H1 (cell line): ENCODE measurements at regions not wholly inside any gene's neighbourhood (a gene's known extent, or its start where the extent isn't known, plus 50 kb on each side); places are given as distances from the start of the nearest gene placed in this dataset.
A peak's percentile ranks its signal among the peaks of the same experiment; 100 is the strongest.

Source experiments
- CTCF ChIA-PET: fragments of 300-600 bp; sonication (Branson Sonifier 250); formaldehyde crosslinking; loops from one replicate; lab custom pipeline; 2021; ENCODE audit not compliant: partially characterized antibody; lab: Charles Lee
- POLR2A ChIA-PET: fragments of 300-600 bp; sonication (Branson Sonifier 250); formaldehyde crosslinking; loops from one replicate; lab custom pipeline; 2021; ENCODE audit warnings: inconsistent platforms; ENCODE audit not compliant: partially characterized antibody; lab: Charles Lee
- DNase-seq, 2 experiments: peaks; one replicate each; pipeline versions ENCODE4 v3.0.0 to v3.0.0-alpha.2; 2010 to 2022; ENCODE audit warnings: low spot score in 2 of 2, low read depth in 1 of 2, mixed read lengths in 1 of 2
- FAIRE-seq: peaks from 2 replicates; lab custom pipeline; 2011; peaks lifted over from hg19 to GRCh38; lab: Jason Lieb, UNC
- H2AFZ ChIP-seq: 2 replicates; pipeline ENCODE4 v1.8.1; 2012; ENCODE audit warnings: low read length, inconsistent platforms
- H2AK5ac ChIP-seq: 2 replicates; pipeline ENCODE4 v1.6.1; 2013; ENCODE audit warnings: low read depth, low read length
- H2BK120ac ChIP-seq: replicated peaks from 2 replicates; pipeline ENCODE3; 2013; ENCODE audit warnings: low read depth, low read length, inconsistent platforms
- H2BK12ac ChIP-seq: 2 replicates; pipeline ENCODE4 v1.6.1; 2013; ENCODE audit warnings: low read depth, low read length
- H2BK15ac ChIP-seq: 2 replicates; pipeline ENCODE4 v1.6.1; 2013; ENCODE audit warnings: low read length
- H2BK20ac ChIP-seq: 2 replicates; pipeline ENCODE4 v1.6.1; 2013; ENCODE audit warnings: low read length
- H2BK5ac ChIP-seq: 2 replicates; pipeline ENCODE4 v1.6.1; 2013; ENCODE audit warnings: low read depth, low read length
- H3K14ac ChIP-seq: 2 replicates; pipeline ENCODE4 v1.6.1; 2013; ENCODE audit warnings: inconsistent platforms; ENCODE audit not compliant: insufficient read length
- H3K18ac ChIP-seq: 2 replicates; pipeline ENCODE4 v1.6.1; 2013; ENCODE audit warnings: low read length; ENCODE audit errors: extremely low read depth
- H3K23ac ChIP-seq: 2 replicates; pipeline ENCODE4 v1.6.1; 2013; ENCODE audit warnings: inconsistent platforms; ENCODE audit not compliant: insufficient read length
- H3K23me2 ChIP-seq: 2 replicates; pipeline ENCODE4 v1.6.1; 2013; ENCODE audit warnings: low read depth, low read length
- H3K27ac ChIP-seq: 2 replicates; pipeline ENCODE4 v1.6.1; 2011; ENCODE audit warnings: low read depth, low read length, inconsistent platforms
- H3K27me3 ChIP-seq, 4 experiments: replicated peaks in 1 of 4; 1 replicate in 1 of 4; 2 replicates in 3 of 4; pipeline versions ENCODE4 v1.6.1 to v1.8.1; 2011 to 2013; ENCODE audit warnings: low read length in 3 of 4, mild to moderate bottlenecking in 3 of 4, inconsistent platforms in 2 of 4, mixed read lengths in 2 of 4, moderate library complexity in 1 of 4; ENCODE audit not compliant: control insufficient read depth in 3 of 4, insufficient read depth in 3 of 4; ENCODE audit errors: extremely low read depth in 1 of 4
- H3K36me3 ChIP-seq, 4 experiments: 2 replicates each; pipeline versions ENCODE4 v1.6.1 to v1.8.1; 2011 to 2013; ENCODE audit warnings: mild to moderate bottlenecking in 4 of 4, low read length in 3 of 4, moderate library complexity in 2 of 4, control low read depth in 1 of 4, inconsistent platforms in 1 of 4; ENCODE audit not compliant: insufficient read depth in 4 of 4, control insufficient read depth in 2 of 4
- H3K4ac ChIP-seq: replicated peaks from 2 replicates; pipeline ENCODE3; 2013; ENCODE audit warnings: low read length, low read depth, mixed read lengths, inconsistent platforms; ENCODE audit not compliant: insufficient read length
- H3K4me1 ChIP-seq, 4 experiments: replicated peaks in 1 of 4; 1 replicate in 1 of 4; 2 replicates in 3 of 4; pipeline versions ENCODE4 v1.6.1 to v1.8.1; 2011 to 2013; ENCODE audit warnings: low read length in 3 of 4, inconsistent platforms in 2 of 4, mixed read lengths in 1 of 4; ENCODE audit not compliant: insufficient read depth in 4 of 4, control insufficient read depth in 3 of 4
- H3K4me2 ChIP-seq, 2 experiments: 2 replicates each; pipeline versions ENCODE4 v1.6.1 to v1.8.1; 2011 to 2013; ENCODE audit warnings: low read depth in 2 of 2, low read length in 2 of 2, control low read depth in 1 of 2, inconsistent platforms in 1 of 2, mild to moderate bottlenecking in 1 of 2; ENCODE audit not compliant: insufficient read depth in 1 of 2
- H3K4me3 ChIP-seq, 4 experiments: fragments of 200-600, 300-600 bp in 1 of 4; sonication (generic), shearing (Covaris generic), sonication (Bioruptor Twin) in 1 of 4; 2 replicates each; pipeline versions ENCODE4 v1.5.1 to v1.8.1; 2011 to 2016; ENCODE audit warnings: low read length in 4 of 4, low read depth in 3 of 4, control low read depth in 2 of 4, inconsistent platforms in 2 of 4, mild to moderate bottlenecking in 2 of 4, mixed read lengths in 1 of 4, moderate library complexity in 1 of 4; ENCODE audit not compliant: insufficient read depth in 2 of 4; ENCODE audit errors: extremely low read depth in 1 of 4
- H3K56ac ChIP-seq: replicated peaks from 2 replicates; pipeline ENCODE3; 2013; ENCODE audit warnings: low read depth, mild to moderate bottlenecking, mixed read lengths, low read length, inconsistent platforms; ENCODE audit not compliant: insufficient read length
- H3K79me1 ChIP-seq: 2 replicates; pipeline ENCODE4 v1.6.1; 2013; ENCODE audit warnings: low read depth, low read length, control low read depth
- H3K79me2 ChIP-seq, 2 experiments: 2 replicates each; pipeline versions ENCODE4 v1.6.1 to v1.8.1; 2012 to 2013; ENCODE audit warnings: low read length in 2 of 2, mild to moderate bottlenecking in 2 of 2, inconsistent platforms in 1 of 2; ENCODE audit not compliant: insufficient read depth in 2 of 2, control insufficient read depth in 1 of 2
- H3K9ac ChIP-seq, 4 experiments: replicated peaks in 1 of 4; 1 replicate in 1 of 4; 2 replicates in 3 of 4; pipeline versions ENCODE4 v1.6.1 to v1.8.1; 2011 to 2013; ENCODE audit warnings: low read depth in 3 of 4, low read length in 3 of 4, control low read depth in 2 of 4, mild to moderate bottlenecking in 2 of 4, moderate library complexity in 2 of 4, inconsistent platforms in 1 of 4; ENCODE audit errors: extremely low read depth in 1 of 4
- H3K9me3 ChIP-seq, 2 experiments: 2 replicates each; pipeline versions ENCODE4 v1.6.1 to v1.8.1; 2012 to 2013; ENCODE audit warnings: mild to moderate bottlenecking in 2 of 2, moderate library complexity in 2 of 2, control low read depth in 1 of 2, inconsistent platforms in 1 of 2, low read depth in 1 of 2, low read length in 1 of 2, mixed read lengths in 1 of 2; ENCODE audit not compliant: insufficient read depth in 2 of 2
- H4K20me1 ChIP-seq, 2 experiments: replicated peaks in 1 of 2; 2 replicates each; pipeline versions ENCODE3 to v1.8.1; 2011 to 2013; ENCODE audit warnings: inconsistent platforms in 2 of 2, low read length in 2 of 2, mild to moderate bottlenecking in 1 of 2; ENCODE audit not compliant: insufficient read depth in 2 of 2, control insufficient read depth in 1 of 2
- H4K5ac ChIP-seq: 2 replicates; pipeline ENCODE4 v1.6.1; 2013; ENCODE audit warnings: low read length, low read depth, mixed read lengths, inconsistent platforms; ENCODE audit not compliant: insufficient read length
- H4K8ac ChIP-seq: 2 replicates; pipeline ENCODE4 v1.8.0; 2013; ENCODE audit warnings: mild to moderate bottlenecking, moderate library complexity, low read length, inconsistent platforms; ENCODE audit not compliant: insufficient read depth; ENCODE audit errors: extremely low read depth
- H4K91ac ChIP-seq: replicated peaks from 2 replicates; pipeline ENCODE3; 2013; ENCODE audit warnings: low read length, mixed read lengths, inconsistent platforms; ENCODE audit not compliant: insufficient read length
- BACH1 ChIP-seq: IDR thresholded peaks from 2 replicates; pipeline ENCODE4 v1.6.1; 2012; ENCODE audit warnings: low read length, improper control_type of control experiment
- CREB1 ChIP-seq: IDR thresholded peaks from 2 replicates; pipeline ENCODE4 v1.6.1; 2012; ENCODE audit warnings: inconsistent platforms
- CTBP2 ChIP-seq: IDR thresholded peaks from 2 replicates; pipeline ENCODE4 v1.7.0; 2011; ENCODE audit warnings: borderline replicate concordance, mild to moderate bottlenecking, moderate library complexity, mixed read lengths, low read length; ENCODE audit not compliant: insufficient read depth, insufficient read length
- FOSL1 ChIP-seq: IDR thresholded peaks from 2 replicates; pipeline ENCODE4 v1.6.1; 2011; ENCODE audit warnings: mild to moderate bottlenecking, low read depth, low read length, moderate library complexity; ENCODE audit not compliant: insufficient read depth
- GABPA ChIP-seq: IDR thresholded peaks from 2 replicates; pipeline ENCODE4 v1.6.1; 2011; ENCODE audit warnings: mild to moderate bottlenecking, low read length, moderate library complexity, borderline replicate concordance; ENCODE audit not compliant: insufficient read depth
- GTF2F1 ChIP-seq: IDR thresholded peaks from 2 replicates; pipeline ENCODE4 v1.6.1; 2012; ENCODE audit warnings: low read depth, low read length, improper control_type of control experiment, borderline replicate concordance
- KDM4A ChIP-seq: IDR thresholded peaks from one replicate; pipeline ENCODE4 v1.7.1; 2012; ENCODE audit warnings: low read depth, mild to moderate bottlenecking, moderate library complexity, low read length, inconsistent platforms; ENCODE audit not compliant: severe bottlenecking
- MAFK ChIP-seq: IDR thresholded peaks from 2 replicates; pipeline ENCODE4 v1.6.1; 2012; ENCODE audit warnings: low read depth, mild to moderate bottlenecking, improper control_type of control experiment, low read length
- NANOG ChIP-seq: IDR thresholded peaks from 2 replicates; pipeline ENCODE4 v1.6.1; 2011; ENCODE audit warnings: low read length, low read depth, mild to moderate bottlenecking, inconsistent platforms; ENCODE audit not compliant: insufficient read depth, poor library complexity, severe bottlenecking
- POU5F1 ChIP-seq: IDR thresholded peaks from 2 replicates; pipeline ENCODE4 v1.6.1; 2011; ENCODE audit warnings: low read depth, mild to moderate bottlenecking, low read length, moderate library complexity
- RBBP5 ChIP-seq: IDR thresholded peaks from 2 replicates; pipeline ENCODE4 v1.7.1; 2012; ENCODE audit warnings: low read depth, mild to moderate bottlenecking, inconsistent platforms, low read length, moderate library complexity, borderline replicate concordance
- RFX5 ChIP-seq: IDR thresholded peaks from 2 replicates; pipeline ENCODE4 v1.6.1; 2011; ENCODE audit warnings: low read depth, low read length, improper control_type of control experiment, borderline replicate concordance
- TAF1 ChIP-seq: IDR thresholded peaks from 2 replicates; pipeline ENCODE4 v1.6.1; 2011; ENCODE audit warnings: mild to moderate bottlenecking, low read depth, low read length
- TAF7 ChIP-seq: optimal IDR thresholded peaks from 2 replicates; pipeline ENCODE3; 2011; ENCODE audit warnings: low read depth, mild to moderate bottlenecking, inconsistent platforms, low read length, moderate library complexity, borderline replicate concordance
- WGBS, 2 experiments: shearing (Covaris generic) in 1 of 2; methylation state at CpG; one replicate each; pipeline versions ENCODE4 v1.1.6 to v1.1.7; 2013 to 2015; ENCODE audit warnings: low lambda C conversion rate in 2 of 2, mixed read lengths in 2 of 2, inconsistent platforms in 1 of 2, low coverage in 1 of 2, missing lambda C conversion rate in 1 of 2; ENCODE audit not compliant: insufficient replicate concordance in 2 of 2, insufficient coverage in 1 of 2, insufficient read length in 1 of 2; ENCODE audit errors: extremely low coverage in 1 of 2, missing lambda C conversion rate in 1 of 2; 5-methylcytosine and 5-hydroxymethylcytosine counted together
- TF ChIP-seq, protein P1 (sequence below): IDR thresholded peaks from 2 replicates; pipeline ENCODE4 v1.6.1; 2012; ENCODE audit warnings: inconsistent platforms

DNA sequence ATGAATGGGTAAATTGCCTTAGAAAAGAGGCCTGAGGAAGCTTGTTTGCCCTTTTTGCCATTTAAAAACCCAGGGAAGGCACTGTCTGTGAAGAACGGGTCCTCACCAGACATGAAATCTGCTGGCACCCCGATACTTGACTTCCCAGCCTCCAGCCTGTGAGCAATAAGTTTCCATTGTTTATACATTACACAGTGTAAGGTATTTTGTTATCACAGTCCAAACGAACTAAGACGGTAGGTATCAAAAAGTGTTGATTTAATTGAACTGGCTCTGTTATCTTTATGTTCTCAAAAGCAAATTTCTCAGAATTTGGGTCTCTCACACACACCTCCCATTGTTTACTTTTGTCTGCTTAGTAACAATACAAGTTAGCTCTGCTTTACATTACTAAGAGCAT lies 181.1 kb upstream of the MARCKS start:
- Histone ChIP-seq H3K56ac (no peak overlapping the region), H3K4me1 (peaks cover 3 to 22% (median 18%) of the 10 kb centered on the region in 4 experiments; a peak in 5 of 7 replicates), H4K91ac (no peak overlapping the region), H3K23me2 (no peaks in the 10 kb centered on the region), H3K9ac (no peak overlapping the region), H4K5ac (no peak overlapping the region), H2BK20ac (no peak overlapping the region), H2BK5ac (no peak overlapping the region), H3K36me3 (no peaks in the 10 kb centered on the region), H3K9me3 (no peaks in the 10 kb centered on the region), H3K27ac (no peak overlapping the region), H3K79me1 (no peaks in the 10 kb centered on the region), H3K4ac (no peak overlapping the region), H2BK12ac (no peak overlapping the region), H3K79me2 (no peaks in the 10 kb centered on the region), H2BK15ac (no peak overlapping the region), H4K8ac (no peak overlapping the region), H3K27me3 (no peaks in the 10 kb centered on the region), H3K14ac (no peak overlapping the region), H2BK120ac (no peak overlapping the region), H3K18ac (no peak overlapping the region), H3K4me2 (no peak overlapping the region), H3K23ac (no peak overlapping the region), H2AFZ (0 out of 2 replicates have a peak overlapping the region, but pooled peaks have one; percentile 21), H4K20me1 (no peaks in the 10 kb centered on the region), H3K4me3 (no peak overlapping the region), H2AK5ac (no peak overlapping the region)
- FAIRE-seq (no peak), DNase-seq (no peak)
- CTCF ChIA-PET: interaction anchor here (0.6 kb wide), 2 partner anchors 114 to 146 kb away, joined by 3 read pairs; no protein-coding TSS in a partner anchor
- WGBS, 2 experiments: 91% methylated on average over 4 of the region's 4 CpGs; no CpG with 5 or more reads in 1 of the 2 experiments
- POLR2A ChIA-PET: no interaction called here
- TF ChIP-seq RBBP5 (no peak), FOSL1 (no peak), GTF2F1 (no peak), TAF1 (no peak), BACH1 (no peak), NANOG (no peak), KDM4A (no peak), POU5F1 (no peak), CTBP2 (no peak), RFX5 (no peak), MAFK (no peak), TAF7 (no peak), CREB1 (no peak), GABPA (no peak)
- TF ChIP-seq, protein P1, sequence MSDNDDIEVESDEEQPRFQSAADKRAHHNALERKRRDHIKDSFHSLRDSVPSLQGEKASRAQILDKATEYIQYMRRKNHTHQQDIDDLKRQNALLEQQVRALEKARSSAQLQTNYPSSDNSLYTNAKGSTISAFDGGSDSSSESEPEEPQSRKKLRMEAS: no peak
